ENCODE measurements at regions not wholly inside any gene's neighbourhood (a gene's known extent, or its start where the extent isn't known, plus 50 kb on each side); places are given as distances from the start of the nearest gene placed in this dataset.
"Not testable (repeated sequence)": the region's sequence is repeated elsewhere in the genome, so short reads cannot be mapped to it uniquely, and the experiment has no call there.

DNA sequence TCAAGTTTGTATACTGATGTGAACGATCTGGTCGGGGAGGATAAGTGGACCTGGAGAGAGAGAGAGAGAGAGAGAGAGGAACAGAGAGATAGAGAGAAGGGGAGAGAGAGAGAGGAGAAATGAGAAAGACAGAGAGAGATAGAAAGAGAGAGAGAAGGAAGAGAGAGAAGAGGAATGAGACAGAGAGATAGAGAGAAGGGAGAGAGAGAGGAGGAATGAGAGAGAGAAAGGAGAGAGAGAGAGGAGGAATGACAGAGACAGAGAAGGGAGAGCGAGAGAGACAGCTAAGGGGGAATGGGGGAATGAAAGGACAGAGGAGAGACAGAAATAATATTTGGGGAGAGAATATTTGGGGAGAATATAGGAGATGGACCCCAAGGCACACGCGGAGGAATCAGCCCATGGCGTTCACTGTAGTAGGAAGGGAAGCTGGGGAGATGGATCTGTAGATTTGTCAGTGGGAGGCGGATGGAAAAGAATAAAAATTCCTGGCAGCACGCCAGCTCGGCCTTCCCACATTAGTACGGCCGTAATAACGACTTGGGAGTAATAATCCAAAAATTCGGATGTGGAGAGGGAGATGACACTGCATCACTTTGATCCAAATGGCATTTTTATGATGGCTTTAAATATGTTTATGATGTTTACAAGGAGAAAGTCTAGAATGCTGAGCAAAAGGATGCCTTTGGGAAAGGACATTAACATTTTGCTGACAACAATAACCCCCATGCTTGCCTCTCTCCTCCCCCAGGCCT lies 159.8 kb upstream of the KCNJ6 start:
- 90 to 92% methylated on average over 13 of the region's 13 CpGs for WGBS, 2 experiments
- H3K27ac ChIP-seq (ENCODE audit: insufficient read depth, low read depth, low read length, poor library complexity, severe bottlenecking): no peak overlapping the region
- no peak overlapping the region for H3K4me3 ChIP-seq (ENCODE audit: insufficient read depth, low read depth, low read length)

DNA sequence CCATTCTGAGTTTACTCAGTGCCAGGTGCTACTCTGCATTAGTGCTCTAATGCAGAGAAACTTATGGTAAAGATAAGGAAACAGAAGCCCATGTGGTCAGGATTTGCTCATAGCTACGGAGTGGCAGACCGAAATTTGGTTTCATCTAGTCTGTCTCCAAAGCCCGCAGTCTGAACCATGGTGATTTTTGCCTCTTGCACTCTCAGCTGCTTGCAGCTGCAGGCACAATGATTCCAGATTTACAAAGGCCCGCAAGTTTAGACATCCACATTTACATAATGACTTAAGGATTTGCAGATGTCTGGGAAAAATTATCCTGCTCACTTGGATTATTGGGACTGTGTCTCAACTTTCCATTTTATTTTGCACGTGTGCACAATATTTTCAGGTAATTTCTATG lies 161.3 kb upstream of the KCNJ6 start:
- no peaks in the 10 kb centered on the region for H3K27me3 ChIP-seq (ENCODE audit: control insufficient read depth, insufficient read depth, low read length, poor library complexity, severe bottlenecking)
- no peaks in the 10 kb centered on the region for H3K9me3 ChIP-seq (ENCODE audit: control insufficient read depth, low read length)
- no peak overlapping the region for H3K27ac ChIP-seq (ENCODE audit: insufficient read depth, low read depth, low read length, poor library complexity, severe bottlenecking)
- H3K4me1 ChIP-seq (ENCODE audit: control insufficient read depth, insufficient read depth, low read length): no peaks in the 10 kb centered on the region
- 92 to 95% methylated on average over 4 to 5 of the region's 5 CpGs for WGBS, 2 experiments
- H3K36me3 ChIP-seq (ENCODE audit: control insufficient read depth, insufficient read depth, low read length): no peaks in the 10 kb centered on the region
- H3K4me3 ChIP-seq (ENCODE audit: insufficient read depth, low read depth, low read length): no peak overlapping the region

More for the DNA sequence above, 159.8 kb upstream of the KCNJ6 start:
- no peaks in the 10 kb centered on the region for H3K9me3 ChIP-seq (ENCODE audit: control insufficient read depth, low read length)
- H3K27me3 ChIP-seq (ENCODE audit: control insufficient read depth, insufficient read depth, low read length, poor library complexity, severe bottlenecking): no peaks in the 10 kb centered on the region
- no peaks in the 10 kb centered on the region for H3K36me3 ChIP-seq (ENCODE audit: control insufficient read depth, insufficient read depth, low read length)
- H3K4me1 ChIP-seq (ENCODE audit: control insufficient read depth, insufficient read depth, low read length): no peaks in the 10 kb centered on the region

DNA sequence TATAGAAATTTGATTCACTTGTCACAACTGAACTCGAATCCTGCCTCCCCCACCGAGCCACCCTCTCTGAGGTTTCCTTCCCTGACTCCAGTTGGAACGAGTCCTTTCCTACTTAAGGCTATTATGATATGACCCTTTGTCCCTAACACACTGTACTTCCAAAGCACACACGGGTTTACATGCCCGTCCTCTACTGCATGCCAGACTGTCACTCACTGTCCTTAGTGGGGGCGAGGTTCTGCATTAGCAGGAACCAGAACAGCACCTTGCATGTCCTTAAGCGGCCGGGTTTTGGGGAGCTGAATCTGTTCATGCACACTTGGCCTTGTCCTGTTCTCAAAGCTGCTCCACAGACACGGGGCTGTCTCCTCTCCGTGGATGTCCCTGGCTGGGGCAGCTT lies 164.6 kb upstream of the KCNJ6 start:
- Histone ChIP-seq H3K36me3 (ENCODE audit: control insufficient read depth, insufficient read depth, low read length) (no peaks in the 10 kb centered on the region), H3K9me3 (ENCODE audit: control insufficient read depth, low read length) (no peaks in the 10 kb centered on the region), H3K27me3 (ENCODE audit: control insufficient read depth, insufficient read depth, low read length, poor library complexity, severe bottlenecking) (no peaks in the 10 kb centered on the region), H3K27ac (ENCODE audit: insufficient read depth, low read depth, low read length, poor library complexity, severe bottlenecking) (no peak overlapping the region), H3K4me1 (ENCODE audit: control insufficient read depth, insufficient read depth, low read length) (no peaks in the 10 kb centered on the region), H3K4me3 (ENCODE audit: insufficient read depth, low read depth, low read length) (no peak overlapping the region)
- 90 to 94% methylated on average over 10 of the region's 10 CpGs for WGBS, 2 experiments

DNA sequence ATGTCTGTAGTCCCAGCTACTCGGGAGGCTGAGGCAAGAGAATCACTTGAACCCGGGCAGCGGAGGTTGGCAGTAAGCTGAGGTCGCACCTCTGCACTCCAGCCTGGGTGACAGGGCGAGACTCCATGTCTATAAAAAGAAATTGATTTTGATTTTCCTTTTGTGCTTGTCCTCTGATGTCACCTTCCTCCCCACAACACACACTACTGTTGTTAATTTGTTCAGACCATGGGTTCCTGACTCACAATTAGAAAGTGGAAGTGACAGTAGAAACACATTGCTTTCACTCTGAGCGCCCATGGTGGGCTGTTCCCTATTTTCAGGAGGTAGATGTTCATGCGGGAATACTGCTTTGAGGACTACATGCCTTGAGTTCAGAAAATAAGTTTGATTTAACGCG lies 165.5 kb upstream of the KCNJ6 start:
- WGBS, 2 experiments: 96% methylated on average over 8 to 9 of the region's 9 CpGs
- no peak overlapping the region for H3K4me3 ChIP-seq (ENCODE audit: insufficient read depth, low read depth, low read length)
- H3K27ac ChIP-seq (ENCODE audit: insufficient read depth, low read depth, low read length, poor library complexity, severe bottlenecking): no peak overlapping the region
- no peaks in the 10 kb centered on the region for H3K4me1 ChIP-seq (ENCODE audit: control insufficient read depth, insufficient read depth, low read length)
- no peaks in the 10 kb centered on the region for H3K27me3 ChIP-seq (ENCODE audit: control insufficient read depth, insufficient read depth, low read length, poor library complexity, severe bottlenecking)
- no peaks in the 10 kb centered on the region for H3K36me3 ChIP-seq (ENCODE audit: control insufficient read depth, insufficient read depth, low read length)
- H3K9me3 ChIP-seq (ENCODE audit: control insufficient read depth, low read length): no peaks in the 10 kb centered on the region

DNA sequence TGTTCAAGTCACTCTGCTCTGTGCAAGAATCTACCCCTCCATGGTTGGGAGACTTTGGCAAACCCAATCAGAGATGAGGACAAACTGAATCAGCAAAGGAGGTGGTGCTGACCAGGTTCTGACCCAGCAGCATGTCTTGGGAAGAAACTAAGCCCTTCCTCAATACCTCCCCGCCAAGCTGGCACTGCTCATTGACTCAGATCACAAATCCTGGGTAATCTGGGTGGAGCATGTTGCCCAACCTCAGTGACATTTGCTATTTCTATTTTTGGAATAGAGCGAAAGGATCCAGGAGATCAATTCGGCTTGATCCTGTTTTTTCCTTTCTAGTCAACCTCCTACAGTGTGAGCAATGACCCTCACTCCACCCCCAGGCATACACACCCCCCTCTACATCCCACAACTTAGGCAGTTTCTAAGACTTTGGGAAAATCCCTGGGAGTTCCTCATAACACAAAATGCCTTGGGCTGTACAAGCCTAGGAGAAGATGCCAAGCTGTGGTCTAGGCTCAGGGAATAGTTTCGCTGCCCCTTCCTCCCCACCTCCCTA lies 166.8 kb upstream of the KCNJ6 start:
- Histone ChIP-seq H3K27me3 (ENCODE audit: control insufficient read depth, insufficient read depth, low read length, poor library complexity, severe bottlenecking) (no peaks in the 10 kb centered on the region), H3K4me3 (ENCODE audit: insufficient read depth, low read depth, low read length) (no peak overlapping the region), H3K27ac (ENCODE audit: insufficient read depth, low read depth, low read length, poor library complexity, severe bottlenecking) (no peak overlapping the region), H3K9me3 (ENCODE audit: control insufficient read depth, low read length) (no peaks in the 10 kb centered on the region), H3K36me3 (ENCODE audit: control insufficient read depth, insufficient read depth, low read length) (no peaks in the 10 kb centered on the region), H3K4me1 (ENCODE audit: control insufficient read depth, insufficient read depth, low read length) (no peaks in the 10 kb centered on the region)
- WGBS, 2 experiments: 95% methylated on average over 4 of the region's 4 CpGs

DNA sequence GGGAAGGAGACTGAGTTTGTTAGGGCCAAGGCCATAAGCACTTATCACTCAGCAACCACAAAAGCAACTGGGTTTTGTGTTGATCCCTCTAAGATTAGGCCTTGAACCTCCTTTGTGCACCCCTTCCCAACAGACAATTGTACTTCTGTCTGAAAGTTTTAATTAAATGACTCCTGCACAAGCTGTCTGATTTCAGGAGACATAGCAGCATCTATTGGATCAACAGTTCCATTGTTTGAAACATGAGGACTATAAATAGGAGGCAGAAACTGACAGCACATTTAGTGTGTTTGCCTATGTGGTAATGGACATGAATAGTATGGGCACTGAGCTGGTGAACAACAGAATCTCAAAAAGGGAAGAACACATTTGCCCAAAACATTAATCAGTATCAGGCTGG lies 167.3 kb upstream of the KCNJ6 start:
- no peak overlapping the region for H3K4me3 ChIP-seq (ENCODE audit: insufficient read depth, low read depth, low read length)
- H3K27ac ChIP-seq (ENCODE audit: insufficient read depth, low read depth, low read length, poor library complexity, severe bottlenecking): no peak overlapping the region
- H3K27me3 ChIP-seq (ENCODE audit: control insufficient read depth, insufficient read depth, low read length, poor library complexity, severe bottlenecking): no peaks in the 10 kb centered on the region
- no peaks in the 10 kb centered on the region for H3K4me1 ChIP-seq (ENCODE audit: control insufficient read depth, insufficient read depth, low read length)
- no peaks in the 10 kb centered on the region for H3K36me3 ChIP-seq (ENCODE audit: control insufficient read depth, insufficient read depth, low read length)
- no peaks in the 10 kb centered on the region for H3K9me3 ChIP-seq (ENCODE audit: control insufficient read depth, low read length)

DNA sequence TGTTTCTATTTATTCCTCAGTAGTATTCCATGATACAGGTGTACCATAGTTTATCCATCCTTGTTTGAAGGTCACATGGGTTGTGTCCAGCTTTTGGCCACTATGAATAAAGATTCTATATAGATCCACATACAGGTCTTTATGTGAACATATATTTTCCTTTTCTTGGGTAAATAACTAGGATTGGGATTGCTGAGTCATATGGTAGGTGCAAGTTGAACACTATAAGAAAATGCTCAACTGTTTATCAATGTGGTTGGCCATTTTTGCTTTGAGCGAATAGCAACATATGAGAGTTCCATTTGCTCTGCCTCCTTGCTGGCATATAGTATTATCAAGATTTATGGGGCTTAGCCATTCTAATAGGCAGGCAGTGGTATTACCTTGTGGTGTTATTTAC lies 170.2 kb upstream of the KCNJ15 start:
- no peaks in the 10 kb centered on the region for H3K4me1 ChIP-seq (ENCODE audit: control insufficient read depth, insufficient read depth, low read length)
- no peaks in the 10 kb centered on the region for H3K9me3 ChIP-seq (ENCODE audit: control insufficient read depth, low read length)
- no peaks in the 10 kb centered on the region for H3K36me3 ChIP-seq (ENCODE audit: control insufficient read depth, insufficient read depth, low read length)
- H3K4me3 ChIP-seq (ENCODE audit: insufficient read depth, low read depth, low read length): no peak overlapping the region
- WGBS, 2 experiments: 93 to 97% methylated on average over 1 of the region's 1 CpG
- no peak overlapping the region for H3K27ac ChIP-seq (ENCODE audit: insufficient read depth, low read depth, low read length, poor library complexity, severe bottlenecking)
- H3K27me3 ChIP-seq (ENCODE audit: control insufficient read depth, insufficient read depth, low read length, poor library complexity, severe bottlenecking): no peaks in the 10 kb centered on the region

DNA sequence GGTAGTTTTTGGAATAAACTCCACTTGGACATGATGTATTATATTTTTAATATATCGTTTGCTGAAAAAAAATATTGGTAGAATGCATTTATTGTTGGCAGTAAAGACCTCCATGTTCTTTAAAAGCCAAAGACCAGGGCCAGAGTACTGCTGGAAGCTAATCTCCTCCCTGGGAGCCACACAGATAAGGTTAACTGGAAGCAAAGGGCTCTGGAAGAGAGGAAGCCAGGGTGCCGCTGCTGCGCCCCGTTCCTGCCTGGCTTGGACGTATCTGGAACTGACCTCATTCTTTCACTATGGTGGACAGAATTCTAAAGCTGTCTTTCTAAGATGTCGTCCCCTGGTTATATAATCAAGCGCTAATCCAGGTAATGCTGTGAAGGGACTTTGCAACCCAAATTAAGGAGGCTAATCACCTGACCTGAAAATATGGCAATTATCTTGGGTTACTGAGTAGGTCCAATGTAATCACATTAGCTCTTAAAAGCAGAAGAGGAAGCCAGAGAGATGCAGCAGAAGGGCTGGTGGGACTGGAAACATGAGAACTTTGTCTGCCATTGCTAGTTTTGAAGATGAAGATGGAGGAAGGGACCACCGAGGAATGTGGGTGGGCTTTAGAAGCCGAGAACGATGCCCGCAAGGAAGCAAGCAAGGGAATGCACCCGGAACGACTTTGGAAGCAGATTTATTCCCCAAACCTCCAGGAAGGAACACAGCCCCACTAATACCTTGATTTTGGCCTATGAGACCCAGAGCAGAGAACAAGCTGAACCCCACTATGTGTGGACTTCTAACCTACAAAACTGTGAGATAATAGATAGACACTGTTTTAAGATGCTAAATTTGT lies 167.7 kb upstream of the KCNJ15 start:
- no peaks in the 10 kb centered on the region for H3K36me3 ChIP-seq (ENCODE audit: control insufficient read depth, insufficient read depth, low read length)
- no peak overlapping the region for H3K27ac ChIP-seq (ENCODE audit: insufficient read depth, low read depth, low read length, poor library complexity, severe bottlenecking)
- no peaks in the 10 kb centered on the region for H3K9me3 ChIP-seq (ENCODE audit: control insufficient read depth, low read length)
- whole genome bisulfite sequencing, 2 experiments: 94 to 95% methylated on average over 13 of the region's 13 CpGs
- H3K4me1 ChIP-seq (ENCODE audit: control insufficient read depth, insufficient read depth, low read length): no peaks in the 10 kb centered on the region
- no peak overlapping the region for H3K4me3 ChIP-seq (ENCODE audit: insufficient read depth, low read depth, low read length)
- H3K27me3 ChIP-seq (ENCODE audit: control insufficient read depth, insufficient read depth, low read length, poor library complexity, severe bottlenecking): no peaks in the 10 kb centered on the region

DNA sequence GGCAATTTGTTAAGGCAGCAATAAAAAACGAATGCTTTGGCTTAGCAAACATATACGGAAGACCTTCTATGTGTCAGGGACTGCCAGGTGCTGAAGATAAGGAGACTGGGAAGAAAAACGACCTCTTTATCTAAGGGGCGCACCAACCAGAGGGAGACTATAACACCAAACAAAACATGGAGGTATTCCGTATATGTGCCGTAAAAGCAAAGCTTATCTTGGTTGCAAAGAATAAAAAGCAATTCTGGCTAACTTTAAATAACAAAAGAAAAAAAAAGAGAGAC lies 167.1 kb upstream of the KCNJ15 start:
- Histone ChIP-seq H3K27me3 (ENCODE audit: control insufficient read depth, insufficient read depth, low read length, poor library complexity, severe bottlenecking) (no peaks in the 10 kb centered on the region), H3K27ac (ENCODE audit: insufficient read depth, low read depth, low read length, poor library complexity, severe bottlenecking) (no peak overlapping the region), H3K4me1 (ENCODE audit: control insufficient read depth, insufficient read depth, low read length) (no peaks in the 10 kb centered on the region), H3K36me3 (ENCODE audit: control insufficient read depth, insufficient read depth, low read length) (no peaks in the 10 kb centered on the region), H3K4me3 (ENCODE audit: insufficient read depth, low read depth, low read length) (no peak overlapping the region), H3K9me3 (ENCODE audit: control insufficient read depth, low read length) (no peaks in the 10 kb centered on the region)
- 88 to 94% methylated on average over 4 to 6 of the region's 6 CpGs for WGBS, 2 experiments

DNA sequence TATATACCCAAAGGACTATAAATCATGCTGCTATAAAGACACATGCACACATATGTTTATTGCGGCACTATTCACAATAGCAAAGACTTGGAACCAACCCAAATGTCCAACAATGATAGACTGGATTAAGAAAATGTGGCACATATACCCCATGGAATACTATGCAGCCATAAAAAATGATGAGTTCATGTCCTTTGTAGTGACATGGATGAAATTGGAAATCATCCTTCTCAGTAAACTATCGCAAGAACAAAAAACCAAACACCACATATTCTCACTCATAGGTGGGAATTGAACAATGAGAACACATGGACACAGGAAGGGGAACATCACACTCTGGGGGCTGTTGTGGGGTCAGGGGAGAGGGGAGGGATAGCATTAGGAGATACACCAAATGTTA lies 165.7 kb upstream of the KCNJ15 start:
- not testable (repeated sequence) for H3K9me3 ChIP-seq (ENCODE audit: control insufficient read depth, low read length); H3K27ac ChIP-seq (ENCODE audit: insufficient read depth, low read depth, low read length, poor library complexity, severe bottlenecking); H3K4me1 ChIP-seq (ENCODE audit: control insufficient read depth, insufficient read depth, low read length); H3K4me3 ChIP-seq (ENCODE audit: insufficient read depth, low read depth, low read length); H3K27me3 ChIP-seq (ENCODE audit: control insufficient read depth, insufficient read depth, low read length, poor library complexity, severe bottlenecking); H3K36me3 ChIP-seq (ENCODE audit: control insufficient read depth, insufficient read depth, low read length)
- no CpG with 5 or more reads among the region's 2 CpGs for WGBS, 2 experiments

Data from ectodermal cell (in vitro differentiated cells).